CD4-positive, alpha-beta memory T cell (primary cell): ENCODE measurements at regions not wholly inside any gene's neighbourhood (a gene's known extent, or its start where the extent isn't known, plus 50 kb on each side); places are given as distances from the start of the nearest gene placed in this dataset.

ENCODE experiments used
- CTCF ChIA-PET: fragments of 350-600 bp; sonication (Branson Sonifier 250); formaldehyde crosslinking; loops from one replicate; lab custom pipeline; 2021; ENCODE audit warnings: inconsistent platforms; ENCODE audit not compliant: partially characterized antibody; lab: Charles Lee
- POLR2A ChIA-PET: fragments of 350-600 bp; sonication (Branson Sonifier 250); formaldehyde crosslinking; loops from one replicate; lab custom pipeline; 2021; ENCODE audit not compliant: partially characterized antibody; lab: Charles Lee
- DNase-seq, 5 donors: peaks; one replicate each; pipeline versions ENCODE4 v3.0.0 to v3.0.0-alpha.2; 2020 to 2022; ENCODE audit warnings: mixed read lengths in 1 of 5
- H3K27ac ChIP-seq: one replicate; pipeline ENCODE4 v1.7.0; 2013; ENCODE audit warnings: low read depth, low read length
- H3K27me3 ChIP-seq: 2 replicates; pipeline ENCODE4 v1.7.0; 2013; ENCODE audit warnings: mild to moderate bottlenecking, low read length, moderate library complexity; ENCODE audit not compliant: insufficient read depth
- H3K36me3 ChIP-seq: 2 replicates; pipeline ENCODE4 v1.7.0; 2013; ENCODE audit warnings: mild to moderate bottlenecking, low read length, moderate library complexity; ENCODE audit not compliant: insufficient read depth
- H3K4me1 ChIP-seq: 2 replicates; pipeline ENCODE4 v1.7.0; 2013; ENCODE audit warnings: mild to moderate bottlenecking, low read length, moderate library complexity; ENCODE audit not compliant: insufficient read depth
- H3K4me3 ChIP-seq, 2 donors: one replicate each; pipeline ENCODE4 v1.7.0; 2013; ENCODE audit warnings: low read length in 2 of 2, mild to moderate bottlenecking in 1 of 2
- H3K9me3 ChIP-seq, 2 donors: one replicate each; pipeline ENCODE4 v1.7.0; 2013; ENCODE audit warnings: low read length in 2 of 2, control low read depth in 1 of 2; ENCODE audit not compliant: control insufficient read depth in 1 of 2
- H3K27ac Mint-ChIP-seq, 7 donors: one replicate each; pipeline ENCODE4 v1.8.0; 2020 to 2021; ENCODE audit warnings: mixed read lengths in 7 of 7, mild to moderate bottlenecking in 6 of 7, inconsistent platforms in 3 of 7, moderate library complexity in 3 of 7
- H3K27me3 Mint-ChIP-seq, 2 donors: one replicate each; pipeline ENCODE4 v1.8.0; 2020 to 2021; ENCODE audit warnings: mixed read lengths in 2 of 2
- H3K36me3 Mint-ChIP-seq, 2 donors: one replicate each; pipeline ENCODE4 v1.8.0; 2020 to 2021; ENCODE audit warnings: mixed read lengths in 2 of 2, inconsistent platforms in 1 of 2, mild to moderate bottlenecking in 1 of 2
- H3K4me1 Mint-ChIP-seq, 4 donors: one replicate each; pipeline ENCODE4 v1.8.0; 2020 to 2021; ENCODE audit warnings: mixed read lengths in 4 of 4, mild to moderate bottlenecking in 1 of 4
- H3K4me3 Mint-ChIP-seq, 8 donors: one replicate each; pipeline ENCODE4 v1.8.0; 2020 to 2021; ENCODE audit warnings: mixed read lengths in 8 of 8, mild to moderate bottlenecking in 7 of 8, moderate library complexity in 6 of 8, inconsistent platforms in 3 of 8
- H3K9me3 Mint-ChIP-seq, 8 donors: one replicate each; pipeline ENCODE4 v1.8.0; 2020 to 2021; ENCODE audit warnings: mixed read lengths in 8 of 8, mild to moderate bottlenecking in 5 of 8, inconsistent platforms in 3 of 8, moderate library complexity in 1 of 8
- intact Hi-C: fragments of 100-400 bp; cut with micrococcal nuclease; formaldehyde crosslinking; loops from one replicate; pipeline ENCODE4 v1.15.1; 2023

GRCh38 chr10:20406281-20407104, 490.6 kb downstream of the NEBL start:
- H3K27ac ChIP-seq, result no peak overlapping the region
- peaks cover 0 to 7% (median 1%) of the 10 kb centered on the region in 8 donors for H3K9me3 Mint-ChIP-seq
- H3K4me1 ChIP-seq, result no peaks in the 10 kb centered on the region
- no peaks in the 10 kb centered on the region for H3K36me3 Mint-ChIP-seq
- H3K4me3 ChIP-seq, result no peak overlapping the region
- no peaks in the 10 kb centered on the region for H3K9me3 ChIP-seq
- ChIA-PET POLR2A (interaction anchor here (0.8 kb wide), 1 partner anchor 101 kb away, joined by 3 read pairs; no protein-coding TSS in a partner anchor), CTCF (no interaction called here)
- no peaks in the 10 kb centered on the region for H3K4me1 Mint-ChIP-seq
- no peaks in the 10 kb centered on the region for H3K27me3 Mint-ChIP-seq
- intact Hi-C loops, result no loop called here
- no peaks in the 10 kb centered on the region for H3K36me3 ChIP-seq
- no peaks in the 10 kb centered on the region for H3K27me3 ChIP-seq
- no peak for DNase-seq
- H3K4me3 Mint-ChIP-seq, result no peak overlapping the region
- no peak overlapping the region for H3K27ac Mint-ChIP-seq

DNA sequence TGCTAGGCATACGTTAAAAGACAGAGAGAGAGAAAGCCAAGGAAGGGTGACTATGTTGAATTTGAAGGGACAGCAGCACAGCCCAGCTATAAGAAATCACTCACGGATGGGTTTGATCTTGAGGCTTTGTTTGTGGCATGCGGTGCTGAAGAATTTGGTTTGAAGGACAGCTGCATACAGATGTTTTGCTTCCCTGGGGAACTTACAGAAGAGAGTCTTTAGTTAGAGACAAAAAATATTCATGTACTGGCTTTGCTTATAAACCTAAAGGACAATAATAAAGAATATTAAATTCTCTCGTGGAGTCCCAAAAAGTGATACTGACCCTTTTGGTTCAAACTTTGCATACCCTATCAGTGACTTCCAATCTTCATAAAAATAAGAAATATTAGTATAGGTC, 491.4 kb downstream of the NEBL start:
- Mint-ChIP-seq H3K9me3 (peaks cover 0 to 7% (median 0%) of the 10 kb centered on the region in 8 donors), H3K27ac (no peak overlapping the region), H3K4me3 (no peak overlapping the region), H3K4me1 (no peaks in the 10 kb centered on the region), H3K27me3 (no peaks in the 10 kb centered on the region), H3K36me3 (no peaks in the 10 kb centered on the region)
- intact Hi-C loops, result no loop called here
- no peak for DNase-seq
- Histone ChIP-seq H3K9me3 (no peaks in the 10 kb centered on the region), H3K36me3 (no peaks in the 10 kb centered on the region), H3K27me3 (no peaks in the 10 kb centered on the region), H3K4me3 (no peak overlapping the region), H3K27ac (no peak overlapping the region), H3K4me1 (no peaks in the 10 kb centered on the region)
- CTCF ChIA-PET, result no interaction called here
- POLR2A ChIA-PET, result no interaction called here

GRCh38 chr10:20405050-20405449, 492.1 kb downstream of the NEBL start:
- H3K9me3 ChIP-seq, result no peaks in the 10 kb centered on the region

DNA sequence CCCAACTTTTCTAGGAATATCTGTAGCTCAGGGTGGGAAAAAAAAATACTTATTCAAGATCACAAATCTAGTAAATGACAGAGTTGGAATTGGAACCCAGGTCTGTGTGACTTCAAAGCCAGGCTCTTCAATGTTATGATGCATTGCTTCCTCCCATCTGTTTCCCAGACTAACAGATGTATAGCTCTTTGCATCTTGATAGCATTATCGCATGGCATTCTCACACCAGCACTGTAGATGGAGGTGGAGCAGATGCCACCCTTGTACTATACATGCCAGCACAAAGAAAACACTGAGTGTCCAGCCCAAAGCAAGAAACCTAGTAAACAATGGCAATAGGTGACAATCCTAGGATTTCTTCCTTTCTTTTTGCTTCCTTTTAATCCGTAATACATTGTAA, 497.3 kb downstream of the NEBL start:
- Histone ChIP-seq H3K4me1 (no peaks in the 10 kb centered on the region), H3K36me3 (no peaks in the 10 kb centered on the region), H3K27ac (no peak overlapping the region), H3K27me3 (no peaks in the 10 kb centered on the region), H3K9me3 (peaks cover 0 to 4% of the 10 kb centered on the region in 2 donors), H3K4me3 (no peak overlapping the region)
- no peak for DNase-seq
- CTCF ChIA-PET, result interaction anchor here (2.1 kb wide), 1 partner anchor 9 kb away, joined by 4 read pairs; no protein-coding TSS in a partner anchor
- Mint-ChIP-seq H3K4me3 (no peak overlapping the region), H3K27ac (no peak overlapping the region), H3K27me3 (no peaks in the 10 kb centered on the region), H3K36me3 (no peaks in the 10 kb centered on the region), H3K4me1 (no peaks in the 10 kb centered on the region), H3K9me3 (peaks cover 0 to 14% (median 4%) of the 10 kb centered on the region in 8 donors)
- intact Hi-C loops, result no loop called here
- POLR2A ChIA-PET, result no interaction called here

More at GRCh38 chr10:20405050-20405449, 492.1 kb downstream of the NEBL start:
- POLR2A ChIA-PET, result no interaction called here
- Mint-ChIP-seq H3K36me3 (no peaks in the 10 kb centered on the region), H3K27ac (no peak overlapping the region), H3K4me3 (no peak overlapping the region), H3K27me3 (no peaks in the 10 kb centered on the region), H3K9me3 (peaks cover 0 to 7% (median under 1%) of the 10 kb centered on the region in 8 donors), H3K4me1 (no peaks in the 10 kb centered on the region)
- CTCF ChIA-PET, result no interaction called here
- DNase-seq, result no peak
- H3K4me1 ChIP-seq, result no peaks in the 10 kb centered on the region
- no peak overlapping the region for H3K27ac ChIP-seq
- intact Hi-C loops, result no loop called here
- H3K36me3 ChIP-seq, result no peaks in the 10 kb centered on the region
- no peak overlapping the region for H3K4me3 ChIP-seq
- no peaks in the 10 kb centered on the region for H3K27me3 ChIP-seq

- H3K4me1 Mint-ChIP-seq, result no peaks in the 10 kb centered on the region
- H3K27me3 ChIP-seq, result no peaks in the 10 kb centered on the region
- no peak overlapping the region for H3K4me3 ChIP-seq
- H3K27ac ChIP-seq, result no peak overlapping the region
- H3K36me3 Mint-ChIP-seq, result no peaks in the 10 kb centered on the region
- no peaks in the 10 kb centered on the region for H3K27me3 Mint-ChIP-seq
- no peak for DNase-seq
- no peaks in the 10 kb centered on the region for H3K4me1 ChIP-seq
- ChIA-PET CTCF (no interaction called here), POLR2A (no interaction called here)
- intact Hi-C loops, result no loop called here
- H3K27ac Mint-ChIP-seq, result no peak overlapping the region
- H3K9me3 Mint-ChIP-seq, result peaks cover 0 to 11% (median 6%) of the 10 kb centered on the region in 8 donors
- no peak overlapping the region for H3K4me3 Mint-ChIP-seq
- no peaks in the 10 kb centered on the region for H3K36me3 ChIP-seq
- H3K9me3 ChIP-seq, result peaks cover 0 to 4% of the 10 kb centered on the region in 2 donors
These were observed 500.4 kb downstream of the NEBL start for GRCh38 chr10:20396701-20397100.

DNA sequence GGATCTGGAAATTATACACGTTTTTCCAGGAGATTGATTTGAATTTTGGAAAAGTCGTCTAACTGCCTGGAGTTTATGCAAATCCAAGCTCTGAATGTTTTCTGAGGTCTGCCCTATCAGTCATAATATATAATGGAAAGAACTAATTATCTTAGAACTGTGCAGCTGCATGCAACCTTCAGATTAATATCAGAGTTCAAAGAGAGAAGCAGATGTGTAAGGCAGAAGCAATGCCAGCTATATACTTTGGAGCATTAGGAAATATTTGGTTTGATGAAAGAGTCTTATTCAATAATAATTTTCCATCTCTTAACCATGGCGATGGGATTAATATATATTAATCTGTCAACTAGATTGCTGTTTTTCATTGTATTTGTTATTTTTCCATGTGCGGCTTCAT, 500.9 kb downstream of the NEBL start:
- intact Hi-C loops, result no loop called here
- Mint-ChIP-seq H3K27ac (no peak overlapping the region), H3K4me3 (no peak overlapping the region), H3K9me3 (peaks cover 0 to 10% (median 6%) of the 10 kb centered on the region in 8 donors), H3K27me3 (no peaks in the 10 kb centered on the region), H3K36me3 (no peaks in the 10 kb centered on the region), H3K4me1 (no peaks in the 10 kb centered on the region)
- ChIA-PET CTCF (no interaction called here), POLR2A (no interaction called here)
- no peaks in the 10 kb centered on the region for H3K27me3 ChIP-seq
- H3K36me3 ChIP-seq, result no peaks in the 10 kb centered on the region
- no peaks in the 10 kb centered on the region for H3K4me1 ChIP-seq
- no peak overlapping the region for H3K4me3 ChIP-seq
- H3K27ac ChIP-seq, result no peak overlapping the region
- peaks cover 0 to 4% of the 10 kb centered on the region in 2 donors for H3K9me3 ChIP-seq
- no peak for DNase-seq

DNA sequence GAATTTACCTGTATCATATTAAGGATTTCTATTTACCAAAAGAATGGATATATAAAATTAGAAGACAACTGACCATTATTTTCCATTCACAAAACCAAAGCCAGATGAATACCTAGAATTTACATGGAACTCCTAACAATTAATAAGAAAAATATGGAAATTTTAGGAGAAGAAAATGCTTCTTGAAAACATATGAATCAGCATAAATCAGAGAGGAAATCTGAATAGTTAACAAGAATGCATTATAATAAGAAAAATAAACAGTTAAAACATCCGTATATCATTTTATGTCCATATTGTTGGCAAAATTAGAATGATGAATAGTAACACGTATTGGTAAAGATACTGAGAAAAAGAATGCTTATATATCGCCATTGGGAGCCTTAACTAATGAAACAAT, 505.5 kb downstream of the NEBL start:
- Mint-ChIP-seq H3K9me3 (peaks cover 0 to 9% (median 2%) of the 10 kb centered on the region in 8 donors), H3K27me3 (no peaks in the 10 kb centered on the region), H3K36me3 (no peaks in the 10 kb centered on the region), H3K4me1 (no peaks in the 10 kb centered on the region), H3K27ac (no peak overlapping the region), H3K4me3 (no peak overlapping the region)
- DNase-seq, result no peak
- POLR2A ChIA-PET, result no interaction called here
- Histone ChIP-seq H3K36me3 (no peaks in the 10 kb centered on the region), H3K4me3 (no peak overlapping the region), H3K27me3 (no peaks in the 10 kb centered on the region), H3K4me1 (no peaks in the 10 kb centered on the region), H3K9me3 (no peaks in the 10 kb centered on the region), H3K27ac (no peak overlapping the region)
- intact Hi-C loops, result no loop called here
- CTCF ChIA-PET, result no interaction called here
